VCaP (cell line): ENCODE measurements at regions not wholly inside any gene's neighbourhood (a gene's known extent, or its start where the extent isn't known, plus 50 kb on each side); places are given as distances from the start of the nearest gene placed in this dataset.

ENCODE experiments used
- H3K27ac ChIP-seq: fragments of 450-650 bp; 2 replicates; pipeline ENCODE4 v1.5.1; 2017
- CTCF ChIP-seq: fragments of 450-650 bp; conservative IDR thresholded peaks from 2 replicates; pipeline ENCODE4 v1.5.1; 2017; ENCODE audit warnings: mild to moderate bottlenecking, moderate library complexity

- TF ChIP-seq CTCF = no peak
- no peak overlapping the region for H3K27ac ChIP-seq
Measured at GRCh38 chr9:99356512-99356971, 134.5 kb downstream of the SEC61B start.

GRCh38 chr9:99357575-99357974 is 135.5 kb downstream of the SEC61B start:
- H3K27ac ChIP-seq = no peak overlapping the region
- no peak for TF ChIP-seq CTCF

GRCh38 chr9:99358668-99359067 is 136.6 kb downstream of the SEC61B start:
- TF ChIP-seq CTCF = no peak
- H3K27ac ChIP-seq = no peak overlapping the region

- no peak for TF ChIP-seq CTCF
- no peak overlapping the region for H3K27ac ChIP-seq
Measured at GRCh38 chr9:99359336-99359735, 137.3 kb downstream of the SEC61B start.

GRCh38 chr9:99360026-99360425 is 137.9 kb downstream of the SEC61B start:
- H3K27ac ChIP-seq = no peak overlapping the region
- TF ChIP-seq CTCF = no peak

- no peak overlapping the region for H3K27ac ChIP-seq
- no peak for TF ChIP-seq CTCF
Measured at GRCh38 chr9:99361817-99362216, 139.7 kb downstream of the SEC61B start.

GRCh38 chr9:99362321-99362720 is 140.2 kb downstream of the SEC61B start:
- no peak overlapping the region for H3K27ac ChIP-seq
- no peak for TF ChIP-seq CTCF

GRCh38 chr9:99363509-99363908 is 141.4 kb downstream of the SEC61B start:
- no peak for TF ChIP-seq CTCF
- H3K27ac ChIP-seq = no peak overlapping the region
